Endothelial cell (in vitro differentiated cells): ENCODE measurements at regions not wholly inside any gene's neighbourhood (a gene's known extent, or its start where the extent isn't known, plus 50 kb on each side); places are given as distances from the start of the nearest gene placed in this dataset.

ENCODE experiments used
- DNase-seq: peaks from one replicate; pipeline ENCODE4 v3.0.0; 2021; ENCODE audit warnings: low spot score
- H3K27ac Mint-ChIP-seq: one replicate; pipeline ENCODE4 v1.8.0; 2021; ENCODE audit warnings: mixed read lengths, inconsistent platforms; ENCODE audit not compliant: unreplicated experiment
- H3K27me3 Mint-ChIP-seq: one replicate; pipeline ENCODE4 v1.8.0; 2021; ENCODE audit warnings: mild to moderate bottlenecking, moderate library complexity, mixed read lengths, inconsistent platforms; ENCODE audit not compliant: unreplicated experiment
- H3K36me3 Mint-ChIP-seq: one replicate; pipeline ENCODE4 v1.8.0; 2021; ENCODE audit warnings: mild to moderate bottlenecking, low read depth, mixed read lengths, inconsistent platforms; ENCODE audit not compliant: unreplicated experiment
- H3K4me1 Mint-ChIP-seq: one replicate; pipeline ENCODE4 v1.8.0; 2021; ENCODE audit warnings: mild to moderate bottlenecking, mixed read lengths, inconsistent platforms; ENCODE audit not compliant: unreplicated experiment
- H3K4me3 Mint-ChIP-seq: one replicate; pipeline ENCODE4 v1.8.0; 2021; ENCODE audit warnings: mild to moderate bottlenecking, mixed read lengths, inconsistent platforms; ENCODE audit not compliant: unreplicated experiment
- H3K9me3 Mint-ChIP-seq: one replicate; pipeline ENCODE4 v1.8.0; 2021; ENCODE audit warnings: mixed read lengths, inconsistent platforms; ENCODE audit not compliant: unreplicated experiment
- TF ChIP-seq, protein P1 (sequence below): fragments of 200-600 bp; sonication (generic); IDR thresholded peaks from one replicate; pipeline ENCODE4 v1.5.0; 2021; ENCODE audit warnings: antibody characterized with exemption; ENCODE audit not compliant: unreplicated experiment

DNA sequence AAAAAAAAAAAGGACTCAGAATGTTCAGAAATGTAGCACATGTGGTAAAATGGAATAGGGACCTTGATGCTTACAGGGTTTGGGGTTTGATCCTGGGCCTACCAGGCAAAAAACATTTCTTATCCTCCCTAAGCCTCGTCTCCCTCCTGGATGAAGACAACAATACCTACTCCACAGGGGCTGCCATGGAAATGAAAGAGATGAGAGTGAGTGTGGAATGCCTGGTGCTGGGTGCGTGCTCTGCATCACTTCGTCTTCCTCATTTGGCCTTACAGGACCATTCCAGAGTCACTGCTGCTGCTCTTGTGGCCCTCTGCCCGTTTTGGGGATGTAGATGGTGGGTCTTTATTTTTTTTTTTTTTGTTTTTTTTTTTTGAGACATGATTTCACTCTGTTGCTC lies 692.9 kb upstream of the EEF2KMT start:
- peaks cover 2% of the 10 kb centered on the region for H3K4me1 Mint-ChIP-seq
- peaks cover 4% of the 10 kb centered on the region for H3K27me3 Mint-ChIP-seq
- no peak overlapping the region for H3K27ac Mint-ChIP-seq
- no peaks in the 10 kb centered on the region for H3K36me3 Mint-ChIP-seq
- no peak for DNase-seq
- no peak overlapping the region for H3K4me3 Mint-ChIP-seq
- TF ChIP-seq, protein P1, sequence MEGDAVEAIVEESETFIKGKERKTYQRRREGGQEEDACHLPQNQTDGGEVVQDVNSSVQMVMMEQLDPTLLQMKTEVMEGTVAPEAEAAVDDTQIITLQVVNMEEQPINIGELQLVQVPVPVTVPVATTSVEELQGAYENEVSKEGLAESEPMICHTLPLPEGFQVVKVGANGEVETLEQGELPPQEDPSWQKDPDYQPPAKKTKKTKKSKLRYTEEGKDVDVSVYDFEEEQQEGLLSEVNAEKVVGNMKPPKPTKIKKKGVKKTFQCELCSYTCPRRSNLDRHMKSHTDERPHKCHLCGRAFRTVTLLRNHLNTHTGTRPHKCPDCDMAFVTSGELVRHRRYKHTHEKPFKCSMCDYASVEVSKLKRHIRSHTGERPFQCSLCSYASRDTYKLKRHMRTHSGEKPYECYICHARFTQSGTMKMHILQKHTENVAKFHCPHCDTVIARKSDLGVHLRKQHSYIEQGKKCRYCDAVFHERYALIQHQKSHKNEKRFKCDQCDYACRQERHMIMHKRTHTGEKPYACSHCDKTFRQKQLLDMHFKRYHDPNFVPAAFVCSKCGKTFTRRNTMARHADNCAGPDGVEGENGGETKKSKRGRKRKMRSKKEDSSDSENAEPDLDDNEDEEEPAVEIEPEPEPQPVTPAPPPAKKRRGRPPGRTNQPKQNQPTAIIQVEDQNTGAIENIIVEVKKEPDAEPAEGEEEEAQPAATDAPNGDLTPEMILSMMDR, result no peak
- no peaks in the 10 kb centered on the region for H3K9me3 Mint-ChIP-seq

DNA sequence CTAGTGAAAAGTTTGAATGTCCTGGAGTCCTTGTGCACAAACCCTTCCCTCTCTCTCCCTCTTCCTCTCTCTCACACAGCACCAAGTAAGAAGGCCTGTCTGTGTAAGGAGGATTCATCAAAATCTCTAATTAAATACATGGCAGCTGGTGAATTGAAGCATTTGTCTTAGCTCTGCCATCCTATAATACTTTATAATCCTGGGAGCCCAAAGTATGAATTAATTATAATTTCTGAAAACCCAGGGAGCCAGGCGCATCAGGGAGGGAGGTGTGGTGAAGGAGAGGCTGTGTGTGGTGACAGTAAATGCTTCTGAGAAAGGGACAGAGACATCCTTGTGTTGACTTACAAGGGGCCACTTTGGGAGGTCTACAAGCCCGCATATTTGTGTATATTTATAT lies 691.4 kb upstream of the EEF2KMT start:
- Mint-ChIP-seq H3K9me3 (no peaks in the 10 kb centered on the region), H3K4me1 (peaks cover 2% of the 10 kb centered on the region), H3K36me3 (no peaks in the 10 kb centered on the region), H3K4me3 (no peak overlapping the region), H3K27me3 (peaks cover 4% of the 10 kb centered on the region), H3K27ac (no peak overlapping the region)
- DNase-seq, result no peak
- TF ChIP-seq, protein P1, result no peak

DNA sequence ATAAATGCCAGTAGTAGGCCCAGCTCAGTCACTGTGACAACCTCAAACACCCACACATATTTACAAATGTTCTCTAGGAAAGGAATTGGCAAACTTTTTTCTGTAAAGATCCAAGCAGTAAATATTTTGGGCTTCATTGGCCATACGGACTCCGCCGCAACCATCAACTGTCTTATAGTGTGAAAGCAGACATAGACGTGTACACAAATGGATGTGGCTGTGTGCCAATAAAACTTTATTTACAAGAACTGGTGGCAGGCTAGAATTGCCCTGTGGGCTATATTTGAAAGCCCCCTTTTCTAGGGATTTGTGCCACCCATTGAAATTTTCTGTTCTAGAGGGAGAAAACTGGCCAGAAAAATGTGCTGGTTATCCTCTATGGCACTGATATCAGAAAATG lies 683.8 kb upstream of the EEF2KMT start:
- Mint-ChIP-seq H3K36me3 (no peaks in the 10 kb centered on the region), H3K27me3 (peaks cover 1% of the 10 kb centered on the region), H3K4me3 (no peak overlapping the region), H3K27ac (no peak overlapping the region), H3K4me1 (no peaks in the 10 kb centered on the region), H3K9me3 (no peaks in the 10 kb centered on the region)
- DNase-seq, result no peak
- TF ChIP-seq, protein P1, result no peak

DNA sequence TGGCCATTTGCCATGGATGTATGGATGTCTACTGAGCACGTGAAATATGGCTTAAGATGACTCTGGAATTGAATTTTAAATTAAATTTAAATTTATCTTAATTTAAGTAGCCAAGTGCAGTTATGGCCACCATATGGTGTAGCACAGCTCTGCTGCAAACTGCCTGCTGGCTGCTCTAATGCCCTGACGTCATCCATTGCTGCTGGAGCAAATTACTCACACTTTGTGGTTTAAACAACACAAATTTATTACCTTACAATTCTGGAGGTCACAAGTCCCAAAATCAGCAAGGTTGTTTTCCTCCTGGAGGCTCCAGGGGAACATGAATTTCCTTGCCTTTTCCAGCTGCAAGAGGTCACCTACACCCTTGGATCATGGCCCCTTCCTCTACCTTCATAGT lies 679.3 kb upstream of the EEF2KMT start:
- no peaks in the 10 kb centered on the region for H3K36me3 Mint-ChIP-seq
- no peak overlapping the region for H3K4me3 Mint-ChIP-seq
- H3K27me3 Mint-ChIP-seq, result no peaks in the 10 kb centered on the region
- no peaks in the 10 kb centered on the region for H3K4me1 Mint-ChIP-seq
- no peaks in the 10 kb centered on the region for H3K9me3 Mint-ChIP-seq
- H3K27ac Mint-ChIP-seq, result no peak overlapping the region
- DNase-seq, result no peak
- TF ChIP-seq, protein P1, result no peak

DNA sequence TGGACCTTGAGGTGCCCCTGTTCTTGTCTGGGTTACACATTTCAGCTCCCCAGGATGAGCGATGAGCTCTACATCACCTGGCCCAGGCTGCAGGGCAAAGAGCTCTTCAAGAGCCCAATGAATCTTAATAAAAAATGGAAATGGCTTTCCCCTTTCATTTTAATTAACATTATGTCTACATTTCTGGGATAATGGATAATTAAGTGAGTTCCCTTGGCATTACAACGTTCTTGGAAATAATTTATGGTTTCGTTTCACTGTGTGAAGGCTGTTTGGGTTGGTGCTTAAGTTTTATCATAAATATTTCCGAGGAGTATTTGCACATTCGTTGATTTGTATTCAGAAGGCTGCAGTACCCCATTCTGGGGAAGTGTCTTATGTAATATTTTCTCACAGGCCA lies 678.3 kb upstream of the EEF2KMT start:
- H3K9me3 Mint-ChIP-seq, result no peaks in the 10 kb centered on the region
- no peaks in the 10 kb centered on the region for H3K27me3 Mint-ChIP-seq
- H3K27ac Mint-ChIP-seq, result no peak overlapping the region
- TF ChIP-seq, protein P1, result no peak
- no peaks in the 10 kb centered on the region for H3K4me1 Mint-ChIP-seq
- no peak overlapping the region for H3K4me3 Mint-ChIP-seq
- DNase-seq, result no peak
- H3K36me3 Mint-ChIP-seq, result no peaks in the 10 kb centered on the region
